ENCODE measurements at regions not wholly inside any gene's neighbourhood (a gene's known extent, or its start where the extent isn't known, plus 50 kb on each side); places are given as distances from the start of the nearest gene placed in this dataset.
"Not testable (repeated sequence)": the region's sequence is repeated elsewhere in the genome, so short reads cannot be mapped to it uniquely, and the experiment has no call there.

- DNase-seq = no peak
Observed at GRCh38 chr2:62410015-62410453, 96.0 kb downstream of the TMEM17 start.

GRCh38 chr2:62409442-62409841, 96.6 kb downstream of the TMEM17 start:
- no peak for DNase-seq

GRCh38 chr2:62408241-62408677, 97.7 kb downstream of the TMEM17 start:
- no peak for DNase-seq

DNA sequence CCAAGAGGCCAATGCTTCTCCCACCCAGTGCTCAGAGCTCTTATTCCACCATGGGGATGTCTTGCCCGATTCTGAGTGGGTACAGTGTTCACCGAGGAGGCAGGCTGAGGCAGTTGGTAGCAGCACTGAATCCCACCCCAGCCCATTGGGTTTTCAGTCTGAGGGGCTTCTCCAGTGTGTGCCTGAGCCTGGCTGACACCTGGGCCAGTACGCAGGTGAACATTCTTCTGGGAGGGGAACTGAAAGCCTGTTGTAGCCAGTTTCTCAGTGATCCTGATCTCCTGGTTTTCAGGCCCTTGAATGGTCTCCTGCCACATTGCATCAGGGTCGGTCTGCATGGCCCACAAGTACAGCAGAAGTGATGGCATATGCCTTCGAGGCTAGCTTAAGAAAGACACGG, 98.2 kb downstream of the TMEM17 start:
- no peak for DNase-seq

DNA sequence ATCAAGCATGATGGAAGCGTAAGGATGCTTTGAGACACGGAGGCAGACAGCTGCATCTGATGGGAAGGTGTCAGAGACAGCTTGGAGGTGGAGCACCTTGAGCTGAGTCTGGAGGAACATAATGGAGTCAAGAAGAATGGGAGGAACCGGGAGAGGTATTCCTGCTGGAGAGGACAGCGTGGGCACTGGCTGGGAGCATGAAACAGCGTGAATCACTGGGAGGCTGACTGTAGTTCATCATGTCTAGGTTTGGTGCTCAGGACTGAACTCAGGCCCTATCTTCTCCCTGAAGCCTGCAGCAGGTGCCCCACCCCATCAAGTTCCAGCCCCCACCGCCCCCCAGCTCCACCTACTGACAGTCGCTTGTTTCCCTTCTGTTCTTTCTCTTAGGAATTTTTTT, 98.6 kb downstream of the TMEM17 start:
- no peak for DNase-seq

DNA sequence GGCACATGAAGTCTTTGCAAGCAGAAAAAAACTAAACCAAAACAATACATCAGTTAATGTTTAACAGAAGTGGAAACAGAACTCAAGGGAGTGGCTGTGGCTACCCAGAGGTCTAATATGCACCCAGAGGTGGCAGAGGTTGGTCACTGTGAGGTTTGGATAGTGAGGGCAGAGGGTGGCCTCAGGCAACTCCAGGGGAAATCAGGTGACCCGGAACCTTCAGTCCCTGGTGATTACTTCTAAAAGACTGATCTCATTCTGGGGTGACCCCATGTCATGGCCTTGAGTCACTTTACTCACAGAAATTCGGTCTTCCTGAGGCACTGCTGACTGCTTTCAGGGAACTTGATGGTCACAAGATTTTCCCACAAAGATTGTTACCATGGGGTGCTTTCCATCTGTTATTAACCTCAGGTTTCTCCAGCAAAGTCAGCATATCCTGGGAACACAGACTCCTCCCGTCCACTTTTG, 99.4 kb downstream of the TMEM17 start:
- no peak for DNase-seq

- DNase-seq = no peak
Observed at GRCh38 chr2:62404913-62405312, 101.1 kb downstream of the TMEM17 start.

DNA sequence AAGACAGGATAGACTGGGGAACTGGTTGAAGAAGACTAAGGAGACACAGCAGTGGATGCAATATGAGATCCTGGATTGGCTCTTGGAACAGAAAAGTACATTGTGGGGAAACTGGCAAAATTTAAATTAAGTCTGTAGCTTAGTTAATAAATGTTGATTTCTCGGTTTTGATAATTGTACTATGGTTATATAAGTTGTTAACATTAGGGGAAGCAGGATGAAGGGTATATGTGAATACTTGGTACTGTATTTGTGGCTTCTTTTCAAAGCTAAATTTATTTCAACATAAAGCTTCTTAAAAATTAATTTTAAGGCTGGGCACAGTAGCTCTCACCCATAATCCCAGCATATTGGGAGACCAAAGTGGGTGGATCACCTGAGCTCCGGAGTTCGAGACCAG, 103.8 kb downstream of the TMEM17 start:
- DNase-seq = no peak

DNA sequence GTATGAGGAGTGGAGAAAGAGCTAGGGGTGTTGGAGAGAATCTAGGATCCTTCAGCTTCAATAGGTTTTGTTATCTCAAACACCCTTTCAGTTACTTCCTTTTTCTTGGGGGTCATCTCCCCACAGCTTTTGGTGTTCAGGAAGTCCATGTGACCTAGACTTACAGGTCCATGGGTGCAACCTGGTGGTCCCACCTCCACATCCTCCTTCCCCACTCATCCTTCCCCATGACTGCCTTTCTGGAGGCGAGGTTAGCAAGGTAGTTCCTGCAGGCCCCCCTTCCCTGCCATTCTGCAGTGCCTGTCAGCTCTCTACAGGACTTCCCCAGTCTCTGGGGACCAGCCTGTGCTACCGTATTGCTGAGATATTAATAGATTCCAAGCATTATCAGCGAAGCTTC, 107.6 kb downstream of the TMEM17 start:
- no peak for DNase-seq

DNA sequence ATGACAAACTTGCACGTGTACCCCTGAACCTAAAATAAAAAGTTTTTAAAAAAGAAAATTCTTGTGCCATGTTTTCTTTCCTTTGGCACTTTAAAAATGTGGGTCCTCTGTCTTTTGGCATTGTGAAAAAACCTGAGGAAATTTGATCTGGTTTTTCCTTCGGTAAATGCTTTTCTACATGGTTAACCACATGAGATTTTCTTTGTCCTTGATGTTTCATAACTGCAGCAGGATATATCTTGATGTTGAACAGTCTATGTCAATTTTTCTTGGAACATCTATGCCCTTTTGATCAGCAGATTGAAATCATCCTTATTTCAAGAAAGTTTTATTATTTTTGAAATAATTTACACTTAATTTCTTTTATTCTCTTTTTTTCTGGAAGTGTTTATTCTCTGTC, 109.1 kb downstream of the TMEM17 start:
- no peak for DNase-seq

DNA sequence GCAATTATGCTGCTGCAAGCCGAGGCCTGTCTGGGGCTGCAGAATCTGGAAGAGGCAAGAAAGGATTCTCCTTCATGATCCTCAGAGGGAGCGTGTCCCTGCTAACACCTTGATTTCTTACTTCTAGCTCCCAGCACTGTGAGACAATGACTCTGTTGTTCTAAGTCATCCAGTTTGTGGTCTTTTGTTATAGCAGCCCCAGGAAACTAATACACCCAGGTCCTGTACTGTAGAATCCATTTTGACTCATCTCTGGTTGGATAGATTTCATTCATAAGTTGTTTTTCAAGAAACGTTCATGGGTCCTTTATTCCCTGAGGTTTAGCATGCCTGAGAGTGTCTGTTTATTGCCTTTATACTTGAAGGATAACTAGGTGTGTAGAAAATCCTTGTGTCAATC, 112.7 kb downstream of the TMEM17 start:
- DNase-seq = no peak

- DNase-seq = no peak
Observed at GRCh38 chr2:62391696-62392095, 114.3 kb downstream of the TMEM17 start.

DNA sequence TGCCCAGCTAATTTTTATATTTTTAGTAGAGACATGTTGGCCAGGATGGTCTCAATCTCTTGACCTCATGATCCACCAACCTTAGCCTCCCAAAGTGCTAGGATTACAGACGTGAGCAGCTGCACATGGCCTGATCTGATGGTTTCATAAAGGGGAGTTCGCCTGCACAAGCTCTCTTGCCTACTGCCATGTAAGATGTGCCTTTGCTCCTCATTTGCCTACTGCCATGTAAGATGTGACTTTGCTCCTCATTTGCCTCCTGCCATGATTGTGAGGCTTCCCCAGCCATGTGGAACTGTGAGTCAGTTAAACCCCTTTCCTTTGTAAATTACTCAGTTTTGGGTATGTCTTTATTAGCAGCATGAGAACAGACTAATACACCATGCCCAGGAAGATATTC, 119.6 kb downstream of the TMEM17 start:
- not testable (repeated sequence) for DNase-seq

- no peak for DNase-seq
Observed at GRCh38 chr2:62383846-62384245, 122.1 kb downstream of the TMEM17 start.

DNA sequence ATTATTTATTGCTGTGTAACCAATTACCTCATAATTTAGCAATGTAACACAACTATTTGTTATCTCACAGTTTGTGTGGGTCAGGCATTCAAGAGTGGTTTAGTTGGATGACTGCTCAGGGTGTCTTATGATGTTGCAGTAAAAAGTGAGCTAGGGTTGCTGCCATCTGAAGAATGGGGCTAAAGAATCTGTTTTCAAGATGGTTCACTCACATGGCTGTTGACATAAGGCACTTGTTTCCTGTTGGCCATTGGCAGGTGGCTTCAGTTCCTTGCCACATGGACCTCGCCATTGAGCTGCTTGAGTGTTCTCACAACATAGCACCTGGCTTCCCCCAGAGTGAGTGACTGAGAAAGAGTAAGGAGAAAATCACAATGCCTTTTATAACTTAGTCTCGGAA, 123.2 kb downstream of the TMEM17 start:
- no peak for DNase-seq

DNA sequence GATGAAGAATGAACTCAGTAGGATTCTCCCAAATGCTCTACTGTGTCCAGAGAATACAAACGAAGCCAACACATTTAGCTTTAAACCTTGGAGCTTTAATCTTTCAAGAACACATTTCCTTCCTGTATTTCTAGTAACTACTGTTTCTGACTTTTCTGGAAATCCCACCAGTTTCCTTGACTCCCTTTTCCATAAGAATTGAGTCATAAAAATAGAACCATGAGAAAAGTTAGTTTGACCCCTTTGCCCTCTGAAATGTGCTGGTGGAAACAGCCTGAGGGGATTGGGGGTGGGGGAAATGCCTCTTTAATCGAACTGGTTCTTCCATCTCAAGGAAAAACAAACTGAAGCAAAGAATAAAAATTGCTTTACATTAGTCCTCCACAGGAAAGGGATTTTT, 123.9 kb downstream of the TMEM17 start:
- DNase-seq = no peak

DNA sequence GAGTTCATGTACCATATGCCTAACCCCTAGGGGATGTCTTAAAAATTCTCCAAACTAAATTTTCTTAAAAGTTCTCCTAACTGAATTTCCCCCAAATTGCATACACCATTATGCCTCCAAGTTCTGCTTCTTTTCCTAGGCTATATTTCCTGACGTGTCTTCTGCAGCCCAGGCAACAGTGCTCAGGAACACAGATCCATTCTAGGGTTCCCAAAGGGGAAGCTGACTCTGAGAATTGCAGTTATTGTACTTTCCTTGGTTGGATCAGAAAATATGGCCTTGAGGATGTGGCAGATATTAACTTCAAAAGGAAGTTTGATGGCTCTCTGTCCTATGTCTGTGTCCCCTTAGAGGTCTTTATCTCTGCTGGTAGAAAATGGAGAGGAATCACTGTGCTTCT, 124.3 kb downstream of the TMEM17 start:
- no peak for DNase-seq

- DNase-seq = no peak
Observed at GRCh38 chr2:62379566-62379965, 126.4 kb downstream of the TMEM17 start.

GRCh38 chr2:62375113-62375420, 130.9 kb downstream of the TMEM17 start:
- DNase-seq = no peak

DNA sequence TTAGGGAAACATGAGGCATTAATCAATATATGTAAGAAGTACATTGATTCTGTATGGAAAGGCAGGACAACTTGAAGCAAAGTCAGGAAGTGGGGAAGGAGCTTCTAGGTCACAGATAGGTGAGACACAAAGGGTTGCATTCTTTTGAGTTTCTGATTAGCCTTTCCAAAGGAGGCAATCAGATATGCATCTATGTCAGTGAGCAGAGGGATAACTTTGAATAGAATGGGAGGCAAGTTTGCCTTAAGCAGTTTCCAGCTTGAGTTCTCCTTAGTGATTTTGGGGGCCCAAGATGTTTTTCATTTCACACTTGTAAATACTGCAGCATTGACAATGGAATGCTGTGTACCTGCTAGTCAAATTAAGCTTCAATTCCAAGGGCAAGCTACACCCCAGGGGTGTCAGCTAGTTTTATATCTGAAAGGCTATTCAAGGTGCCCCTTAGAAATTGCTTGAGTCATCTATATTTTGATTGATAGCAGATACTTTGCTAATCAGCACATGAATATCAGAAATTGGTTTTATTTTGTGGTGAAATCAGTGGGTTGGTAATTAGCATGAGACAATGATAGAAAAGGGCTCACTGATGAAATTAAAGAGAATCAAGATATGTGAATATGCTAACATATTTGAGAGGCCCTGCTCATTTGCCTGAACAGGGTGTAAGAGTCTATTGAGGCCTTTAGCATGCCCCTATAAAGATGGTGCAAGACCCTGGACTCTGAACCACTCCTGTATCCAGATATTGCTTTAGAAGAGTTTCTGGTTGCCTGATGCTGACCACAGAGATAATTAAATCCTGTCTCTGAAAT, 131.5 kb downstream of the TMEM17 start:
- DNase-seq = no peak

DNA sequence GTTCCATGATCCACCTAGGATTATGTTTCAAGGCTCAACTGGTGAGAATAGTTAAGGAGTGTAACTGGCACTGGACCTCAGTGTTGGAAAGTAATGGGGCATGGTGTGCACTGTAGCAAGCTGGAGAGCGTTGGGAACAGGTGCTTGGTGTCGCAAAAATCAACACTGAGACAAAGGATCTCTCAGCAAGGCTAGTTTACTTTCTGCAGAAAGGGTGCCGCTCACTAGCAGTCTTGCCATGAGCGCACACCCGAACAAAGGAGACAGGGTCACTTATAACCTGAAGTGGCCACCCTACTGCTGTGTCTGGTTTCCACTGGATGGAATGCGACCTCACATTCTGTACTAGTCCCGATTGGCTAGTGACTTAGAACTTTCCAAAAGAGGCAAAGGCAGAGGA, 133.2 kb downstream of the TMEM17 start:
- no peak for DNase-seq

- DNase-seq = no peak
Observed at GRCh38 chr2:62370321-62371250, 135.4 kb downstream of the TMEM17 start.

DNA sequence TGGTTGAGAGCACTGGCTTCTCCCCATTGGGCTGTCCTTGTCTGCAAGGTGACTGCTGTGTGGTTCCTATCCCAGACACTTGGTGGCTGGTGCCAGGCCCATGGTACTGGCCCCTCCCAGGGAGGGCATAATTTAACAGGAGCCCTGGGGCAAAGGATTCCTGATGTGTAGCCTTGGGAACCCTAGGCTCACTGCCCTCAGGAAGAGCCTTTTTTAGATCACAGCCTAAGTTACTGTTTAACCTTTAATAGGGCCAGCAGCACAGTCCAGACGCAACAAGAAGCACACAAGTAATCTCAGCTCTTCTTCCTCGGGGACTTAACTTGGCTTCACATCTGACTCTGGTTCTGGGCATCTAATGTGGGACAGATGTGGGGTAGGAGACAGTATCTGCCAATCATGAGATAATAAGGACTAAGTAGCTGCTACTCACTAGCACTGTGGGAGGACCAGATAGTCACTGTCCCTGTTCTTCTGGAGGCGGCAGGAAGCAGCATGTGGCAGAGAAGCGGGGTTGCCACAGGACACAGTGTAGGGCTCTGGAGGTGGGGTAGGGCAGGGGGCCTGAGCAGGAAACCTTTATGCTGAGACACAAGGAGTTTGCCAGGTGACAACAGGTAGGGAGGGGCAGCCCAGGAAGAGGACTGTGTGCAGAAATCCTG, 136.3 kb downstream of the TMEM17 start:
- DNase-seq = no peak

Data from SHP77 treated with DMSO at 0.1 percent for 48 hours (cell line).